22Rv1 (cell line): ENCODE measurements at regions not wholly inside any gene's neighbourhood (a gene's known extent, or its start where the extent isn't known, plus 50 kb on each side); places are given as distances from the start of the nearest gene placed in this dataset.

Experiments
- CTCF ChIP-seq: fragments of 450-650 bp; IDR thresholded peaks from 2 replicates; pipeline ENCODE4 v1.5.1; 2017; ENCODE audit warnings: mild to moderate bottlenecking
- ZFX ChIP-seq: fragments of 450-650 bp; IDR thresholded peaks from 2 replicates; pipeline ENCODE4 v1.6.1; 2017; ENCODE audit warnings: antibody characterized with exemption, borderline replicate concordance

- TF ChIP-seq CTCF (no peak), ZFX (no peak)
These were observed 167.2 kb upstream of the ZBED5 start for GRCh38 chr11:11025087-11025486.
